ENCODE measurements at regions not wholly inside any gene's neighbourhood (a gene's known extent, or its start where the extent isn't known, plus 50 kb on each side); places are given as distances from the start of the nearest gene placed in this dataset.

DNA sequence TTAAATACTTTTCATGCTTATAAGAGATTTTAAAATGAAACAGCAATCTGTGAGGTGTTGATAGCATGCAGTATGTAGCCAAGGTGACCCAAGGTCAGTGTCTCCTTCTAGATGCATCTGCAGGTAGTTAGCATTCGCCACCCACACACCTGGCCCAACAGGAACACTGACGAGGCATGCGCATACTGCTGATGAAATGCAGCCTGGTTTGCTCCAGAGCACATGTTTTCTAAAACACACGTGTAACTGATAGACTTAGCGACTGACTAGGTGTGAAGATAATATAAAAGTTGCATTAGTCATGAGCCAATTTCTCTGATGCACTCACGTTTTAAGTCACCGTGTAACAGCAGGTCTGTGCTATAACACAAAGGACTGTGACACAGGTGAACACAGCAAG is 77.1 kb upstream of the RPS6KA2 start:
- TF ChIP-seq, protein P1, sequence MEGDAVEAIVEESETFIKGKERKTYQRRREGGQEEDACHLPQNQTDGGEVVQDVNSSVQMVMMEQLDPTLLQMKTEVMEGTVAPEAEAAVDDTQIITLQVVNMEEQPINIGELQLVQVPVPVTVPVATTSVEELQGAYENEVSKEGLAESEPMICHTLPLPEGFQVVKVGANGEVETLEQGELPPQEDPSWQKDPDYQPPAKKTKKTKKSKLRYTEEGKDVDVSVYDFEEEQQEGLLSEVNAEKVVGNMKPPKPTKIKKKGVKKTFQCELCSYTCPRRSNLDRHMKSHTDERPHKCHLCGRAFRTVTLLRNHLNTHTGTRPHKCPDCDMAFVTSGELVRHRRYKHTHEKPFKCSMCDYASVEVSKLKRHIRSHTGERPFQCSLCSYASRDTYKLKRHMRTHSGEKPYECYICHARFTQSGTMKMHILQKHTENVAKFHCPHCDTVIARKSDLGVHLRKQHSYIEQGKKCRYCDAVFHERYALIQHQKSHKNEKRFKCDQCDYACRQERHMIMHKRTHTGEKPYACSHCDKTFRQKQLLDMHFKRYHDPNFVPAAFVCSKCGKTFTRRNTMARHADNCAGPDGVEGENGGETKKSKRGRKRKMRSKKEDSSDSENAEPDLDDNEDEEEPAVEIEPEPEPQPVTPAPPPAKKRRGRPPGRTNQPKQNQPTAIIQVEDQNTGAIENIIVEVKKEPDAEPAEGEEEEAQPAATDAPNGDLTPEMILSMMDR (IDR thresholded peaks at IDR 0.05), result no peak
- no peak for TF ChIP-seq POLR2A (IDR thresholded peaks at IDR 0.05)
- TF ChIP-seq EP300 (IDR thresholded peaks at IDR 0.05), result no peak
